Right kidney (tissue), 1 donor: ENCODE measurements at regions not wholly inside any gene's neighbourhood (a gene's known extent, or its start where the extent isn't known, plus 50 kb on each side); places are given as distances from the start of the nearest gene placed in this dataset.

ENCODE experiments used
- DNase-seq: peaks from one replicate; pipeline ENCODE4 v3.0.0-alpha.2; 2016

DNA sequence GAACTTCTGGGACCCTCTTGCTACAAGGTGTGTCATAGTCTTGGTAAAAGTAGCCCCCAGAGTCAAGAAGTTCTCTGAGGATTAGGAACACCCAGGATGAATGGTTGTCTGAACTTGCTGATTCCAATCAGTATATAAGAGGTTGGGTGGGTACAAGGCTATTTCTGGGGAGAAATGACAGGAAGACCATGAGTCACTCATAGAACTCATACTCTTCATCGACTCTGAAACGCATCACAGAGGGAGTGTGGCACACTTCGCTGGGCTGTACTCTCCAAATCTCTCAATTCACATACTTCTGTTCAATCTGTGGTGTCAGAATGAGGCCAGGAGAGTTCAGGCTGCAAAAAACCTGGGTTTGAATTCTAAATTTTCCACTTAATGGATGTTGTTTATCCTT lies 193.2 kb upstream of the LEF1 start:
- DNase-seq = no peak

GRCh38 chr4:108361446-108361820 lies 192.7 kb upstream of the LEF1 start:
- DNase-seq = no peak

GRCh38 chr4:108360754-108361445 lies 192.2 kb upstream of the LEF1 start:
- peak; percentile 67 for DNase-seq

- DNase-seq = peak; percentile 26
Observed at GRCh38 chr4:108359986-108360681, 191.4 kb upstream of the LEF1 start.

DNA sequence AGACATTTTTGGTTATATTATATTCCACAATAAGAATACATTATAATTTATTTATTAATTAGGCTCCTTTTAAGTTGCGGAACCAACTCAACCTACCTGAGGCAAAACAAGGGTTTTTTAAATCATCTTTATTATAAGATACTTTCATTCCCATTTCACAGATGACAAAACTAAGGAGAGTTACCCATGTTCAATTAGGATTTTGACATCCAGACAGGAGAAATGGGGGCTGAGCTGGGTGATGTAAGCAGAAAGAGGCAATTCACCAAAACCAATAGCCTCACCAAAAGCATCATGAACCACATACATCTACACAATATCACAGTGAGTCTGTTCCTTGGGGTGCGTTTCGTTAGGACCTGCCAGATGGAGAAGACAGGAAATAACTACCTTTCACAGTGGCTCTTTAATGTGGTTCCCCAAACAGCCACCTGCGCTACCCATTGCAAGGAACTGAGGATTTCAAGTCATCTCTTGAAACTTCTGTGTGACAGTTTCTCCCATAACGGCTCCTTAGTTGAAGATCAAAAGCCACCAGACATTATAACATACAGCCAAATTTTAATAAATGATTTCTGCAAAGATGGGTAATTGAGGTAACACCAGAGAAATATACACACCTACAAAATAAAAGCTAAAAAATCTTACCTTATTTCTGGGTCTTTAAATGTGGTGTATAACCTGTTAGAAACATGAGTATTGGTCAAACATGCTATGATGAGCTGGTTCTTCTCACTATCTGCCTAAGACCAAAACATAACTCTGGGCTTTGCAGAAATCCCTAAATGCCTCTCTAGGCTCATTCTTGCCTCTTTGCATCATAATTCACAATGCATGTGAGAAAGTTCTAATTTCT lies 190.6 kb upstream of the LEF1 start:
- DNase-seq = no peak

DNA sequence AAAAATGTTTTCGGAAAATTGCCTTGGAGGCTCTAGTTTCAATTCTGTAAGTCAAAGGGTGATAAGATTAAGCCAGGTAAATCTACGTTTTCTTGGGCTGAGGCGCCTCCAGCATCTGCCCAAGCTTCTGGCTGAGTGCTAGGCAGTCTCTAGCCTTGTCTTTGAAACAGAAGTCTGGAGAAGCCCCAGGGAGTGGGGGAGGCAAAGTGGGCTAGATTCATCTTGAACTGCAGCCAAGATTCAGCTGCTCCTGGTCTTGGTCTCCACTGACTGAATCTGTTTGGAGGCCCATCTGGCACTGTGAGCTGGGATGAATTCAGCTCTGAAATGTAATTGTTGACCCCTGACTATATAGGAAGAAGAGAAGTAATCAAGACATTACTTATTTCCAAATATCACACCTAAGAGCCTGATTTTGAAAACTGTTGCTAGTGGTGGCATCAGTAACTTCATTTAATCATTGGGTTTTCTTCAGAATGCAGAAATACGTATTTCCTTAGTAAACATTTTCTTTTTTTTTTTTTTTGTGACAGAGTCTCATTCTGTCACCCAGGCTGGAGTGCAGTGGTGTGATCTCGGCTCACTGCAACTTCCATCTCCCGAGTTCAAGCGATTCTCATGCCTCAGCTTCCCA lies 187.3 kb upstream of the LEF1 start:
- DNase-seq = no peak

GRCh38 chr4:108355186-108355901 lies 186.6 kb upstream of the LEF1 start:
- no peak for DNase-seq

- DNase-seq = no peak
Observed at GRCh38 chr4:108352664-108353308, 184.1 kb upstream of the LEF1 start.

DNA sequence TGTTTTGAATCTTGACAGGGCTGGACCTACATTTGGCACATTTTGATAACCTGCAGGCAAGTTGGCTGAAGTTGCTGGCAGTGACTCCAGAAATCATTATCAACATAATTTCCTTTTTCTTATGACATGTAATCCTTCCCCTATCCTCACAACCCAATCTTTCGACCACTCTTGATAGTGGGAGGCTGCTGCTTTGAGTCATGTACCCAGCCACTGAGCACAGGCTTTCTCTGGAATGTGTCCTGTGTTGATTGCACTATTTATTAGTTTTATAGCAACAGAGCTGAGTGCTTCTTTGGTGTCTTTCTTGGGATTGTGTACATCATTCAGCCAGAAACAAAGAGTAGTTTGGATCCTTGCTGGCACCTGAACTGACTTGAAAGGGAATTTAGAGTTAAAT lies 183.1 kb upstream of the LEF1 start:
- no peak for DNase-seq

DNA sequence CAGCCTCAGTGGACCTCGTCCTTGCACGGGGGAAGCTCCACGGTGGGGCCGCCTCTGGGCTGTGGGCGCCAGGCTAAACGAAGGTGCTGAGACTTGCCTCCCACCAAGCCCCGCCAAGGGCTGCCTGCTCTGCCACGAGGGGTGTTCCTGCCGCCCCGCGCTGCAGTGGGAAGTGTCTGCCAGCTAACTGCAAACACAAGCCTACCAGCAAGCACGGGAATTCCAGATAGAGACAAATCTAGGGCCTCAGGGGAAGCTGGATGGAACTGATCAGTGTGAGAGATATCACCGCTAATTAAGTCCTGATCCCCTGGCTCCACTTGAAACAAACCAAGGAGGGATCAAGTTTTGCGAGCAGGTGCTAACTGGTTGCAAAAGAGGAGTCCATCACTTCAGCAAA lies 181.6 kb upstream of the LEF1 start:
- DNase-seq = no peak

DNA sequence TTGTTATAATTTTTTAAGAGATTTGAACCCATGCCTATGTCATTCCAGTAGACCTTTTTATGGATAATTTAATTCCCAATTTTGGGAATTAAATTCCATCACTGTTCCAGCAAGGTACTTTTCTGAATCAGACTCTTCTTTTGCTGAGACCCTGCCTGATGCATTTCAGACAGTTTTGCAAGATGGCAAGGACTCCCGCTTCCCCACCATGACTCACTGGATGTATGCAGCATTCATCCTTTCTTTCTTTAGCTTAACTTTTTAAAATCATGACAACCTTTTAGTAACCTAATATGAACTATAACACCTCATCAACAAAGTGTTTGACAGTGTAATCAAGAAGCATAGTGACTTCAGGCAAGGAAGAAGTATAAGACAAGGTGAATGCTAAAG lies 178.1 kb upstream of the LEF1 start:
- no peak for DNase-seq

DNA sequence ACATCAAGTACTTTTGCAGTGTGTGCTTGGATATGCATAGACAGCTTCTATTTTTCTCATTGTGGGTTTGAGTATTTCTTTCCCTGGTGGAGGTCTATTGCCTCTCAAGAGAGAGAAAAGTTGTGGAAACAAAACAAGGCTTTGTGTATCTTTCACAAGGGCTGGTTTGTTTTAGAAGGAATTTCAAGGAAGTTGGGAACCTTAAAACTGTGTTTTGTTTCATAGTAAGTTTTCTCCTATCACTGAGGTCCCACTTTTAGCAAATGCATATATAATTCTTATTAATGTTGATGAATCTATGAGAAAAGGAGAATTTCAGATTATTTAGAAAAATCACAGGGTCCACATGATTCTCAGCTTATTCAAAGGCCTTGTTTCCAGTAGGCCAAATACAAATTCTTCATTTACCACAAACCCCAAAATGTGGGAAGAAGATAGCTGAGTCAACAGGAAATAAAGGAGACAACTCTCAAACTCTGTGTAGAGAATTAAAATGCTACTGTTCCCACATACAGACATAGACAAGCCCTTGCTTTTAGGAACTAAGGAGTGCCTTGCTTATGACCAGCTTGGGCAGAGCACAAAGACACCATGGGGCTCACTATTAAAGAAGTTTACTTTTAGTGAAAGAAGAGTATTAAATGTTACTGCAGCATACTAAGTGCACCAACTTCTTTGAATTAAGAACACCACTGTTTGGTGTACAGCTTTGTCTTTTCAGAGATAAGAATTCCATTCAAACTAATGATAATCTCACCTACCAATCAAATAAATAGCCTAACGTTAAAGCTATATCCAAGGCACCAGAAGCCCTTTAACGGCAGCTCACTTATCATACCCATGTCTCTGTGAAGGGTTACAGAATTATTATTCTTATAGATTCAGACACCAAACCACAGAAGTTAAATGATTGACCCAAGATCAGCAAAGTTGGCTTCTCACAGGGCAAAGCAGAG lies 177.4 kb upstream of the LEF1 start:
- DNase-seq = no peak

DNA sequence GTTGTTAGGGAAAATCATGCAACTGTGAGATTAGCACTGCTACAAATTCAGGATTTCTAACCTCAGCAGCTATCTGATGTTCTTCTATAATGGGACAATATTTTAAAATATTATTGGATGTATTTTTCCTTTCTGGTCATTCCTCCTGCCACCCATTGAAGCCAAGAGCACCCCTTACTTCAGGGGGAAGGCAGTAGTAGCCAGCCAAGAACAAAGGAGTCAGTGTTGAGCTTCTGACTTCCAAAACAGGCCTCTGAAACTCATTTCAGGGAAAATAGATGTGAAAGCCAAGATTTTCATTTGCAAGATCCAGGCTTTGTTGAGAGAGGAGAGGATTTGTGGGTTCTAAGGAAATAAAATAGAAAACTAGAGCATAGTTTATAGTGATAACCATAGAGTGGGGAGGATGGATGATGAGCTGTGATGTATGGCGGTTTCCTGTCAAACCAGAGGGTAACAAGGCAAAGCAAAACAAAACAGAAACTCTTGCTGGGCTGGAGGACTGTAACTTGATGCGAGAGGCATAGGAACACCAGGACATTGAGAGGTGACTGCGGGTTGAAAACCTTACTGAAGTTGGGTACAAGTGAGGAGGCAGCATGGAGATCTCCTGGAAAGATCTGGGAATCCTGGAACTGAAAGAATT lies 173.7 kb upstream of the LEF1 start:
- no peak for DNase-seq

DNA sequence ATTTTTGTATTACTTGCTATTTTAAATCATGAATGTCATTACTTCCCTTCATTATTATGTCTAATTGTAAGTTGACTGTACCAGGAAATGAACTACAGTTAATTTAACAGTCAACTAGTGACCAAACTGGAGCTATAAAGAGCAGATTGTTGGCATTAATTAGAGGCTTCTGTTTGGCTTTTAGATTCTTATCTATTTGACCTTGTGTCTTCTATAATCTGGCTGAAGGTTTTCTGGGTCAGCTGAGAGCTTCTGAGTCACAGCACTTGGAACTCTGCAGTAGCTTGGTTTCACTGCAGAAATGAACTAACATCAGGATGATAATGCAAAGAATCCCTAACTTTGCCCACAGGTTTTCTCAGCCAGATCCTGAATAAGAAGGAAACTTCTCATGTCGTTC lies 169.2 kb upstream of the LEF1 start:
- DNase-seq = no peak

GRCh38 chr4:108336076-108336475 lies 167.3 kb upstream of the LEF1 start:
- DNase-seq = no peak

- DNase-seq = no peak
Observed at GRCh38 chr4:108335081-108335480, 166.3 kb upstream of the LEF1 start.

- no peak for DNase-seq
Observed at GRCh38 chr4:108334031-108334430, 165.3 kb upstream of the LEF1 start.

GRCh38 chr4:108333353-108333942 lies 164.7 kb upstream of the LEF1 start:
- no peak for DNase-seq

DNA sequence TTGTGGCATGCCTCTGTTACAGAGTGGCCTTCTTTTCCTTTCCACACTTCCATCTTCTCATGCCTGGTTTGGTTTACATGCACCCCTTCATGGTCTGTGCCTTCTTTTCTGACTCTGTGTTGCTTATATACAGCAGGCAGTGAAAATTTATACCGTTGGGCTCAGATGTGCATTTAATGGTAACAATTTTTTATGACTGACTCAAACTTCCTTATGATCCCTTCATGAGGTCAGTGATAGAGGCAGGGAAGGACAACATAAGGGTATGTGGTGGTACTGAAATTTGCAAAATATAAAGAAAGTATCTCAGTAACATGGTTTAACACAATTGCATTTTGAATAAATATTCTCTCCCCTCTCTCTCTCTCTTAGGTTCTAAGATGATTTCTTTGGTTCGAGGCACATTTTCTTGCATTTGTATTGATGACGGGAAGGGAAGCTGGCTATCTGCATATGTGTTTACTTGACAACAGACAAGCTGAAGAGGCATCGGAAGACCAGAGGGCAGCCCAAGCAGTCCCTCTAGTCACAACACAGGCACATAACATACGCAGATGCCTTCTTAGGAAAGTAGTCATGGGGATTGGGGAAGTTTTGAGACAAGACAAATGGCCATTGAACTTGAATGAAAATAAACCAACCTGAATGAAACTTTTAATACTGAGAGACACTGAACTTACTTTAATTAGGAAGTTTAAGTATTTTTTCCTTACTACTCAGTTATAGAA lies 163.3 kb upstream of the LEF1 start:
- DNase-seq = no peak
